ENCODE measurements at regions not wholly inside any gene's neighbourhood (a gene's known extent, or its start where the extent isn't known, plus 50 kb on each side); places are given as distances from the start of the nearest gene placed in this dataset.

- Histone ChIP-seq H3K79me2 (ENCODE audit: control insufficient read depth, insufficient read depth, low read length) (no peaks in the 10 kb centered on the region), H3K4me3 (ENCODE audit: control insufficient read depth in 2 of 3, extremely low read depth in 1 of 3, insufficient read depth in 2 of 3, low read depth in 1 of 3, low read length in 3 of 3) (no peak overlapping the region), H3K4me2 (ENCODE audit: control insufficient read depth, extremely low read depth, insufficient read depth, low read depth, low read length) (no peak overlapping the region), H3K9me1 (ENCODE audit: control insufficient read depth, extremely low read depth, insufficient read depth, low read length) (no peaks in the 10 kb centered on the region), H3K9me3 (ENCODE audit: control insufficient read depth, low read depth, low read length) (no peaks in the 10 kb centered on the region), H3K36me3 (ENCODE audit: control insufficient read depth in 2 of 2, extremely low read depth in 1 of 2, insufficient read depth in 2 of 2, low read length in 2 of 2) (no peaks in the 10 kb centered on the region), H3K4me1 (ENCODE audit: control insufficient read depth, extremely low read depth, insufficient read depth, low read length) (peaks cover 11% of the 10 kb centered on the region), H4K20me1 (ENCODE audit: control insufficient read depth, extremely low read depth, insufficient read depth, low read length) (no peaks in the 10 kb centered on the region), H3K27me3 (ENCODE audit: control insufficient read depth, extremely low read depth, insufficient read depth, low read length) (no peaks in the 10 kb centered on the region), H3K27ac (ENCODE audit: control insufficient read depth, insufficient read depth, low read length) (no peak overlapping the region), H2AFZ (ENCODE audit: control insufficient read depth, low read length) (no peak overlapping the region), H3K9ac (ENCODE audit: control insufficient read depth, extremely low read depth, insufficient read depth, low read length) (no peak overlapping the region)
- DNase-seq (ENCODE audit: low read depth, low spot score) (no peak), FAIRE-seq (no peak)
- dilution Hi-C loops (cut with MboI; ENCODE audit: extremely low pct_ligation_motif_present, low sequenced_read_pairs) = no loop called here
- TF ChIP-seq EZH2 (IDR thresholded peaks at IDR 0.05; ENCODE audit: low read length) = no peak
- TF ChIP-seq, protein P1, sequence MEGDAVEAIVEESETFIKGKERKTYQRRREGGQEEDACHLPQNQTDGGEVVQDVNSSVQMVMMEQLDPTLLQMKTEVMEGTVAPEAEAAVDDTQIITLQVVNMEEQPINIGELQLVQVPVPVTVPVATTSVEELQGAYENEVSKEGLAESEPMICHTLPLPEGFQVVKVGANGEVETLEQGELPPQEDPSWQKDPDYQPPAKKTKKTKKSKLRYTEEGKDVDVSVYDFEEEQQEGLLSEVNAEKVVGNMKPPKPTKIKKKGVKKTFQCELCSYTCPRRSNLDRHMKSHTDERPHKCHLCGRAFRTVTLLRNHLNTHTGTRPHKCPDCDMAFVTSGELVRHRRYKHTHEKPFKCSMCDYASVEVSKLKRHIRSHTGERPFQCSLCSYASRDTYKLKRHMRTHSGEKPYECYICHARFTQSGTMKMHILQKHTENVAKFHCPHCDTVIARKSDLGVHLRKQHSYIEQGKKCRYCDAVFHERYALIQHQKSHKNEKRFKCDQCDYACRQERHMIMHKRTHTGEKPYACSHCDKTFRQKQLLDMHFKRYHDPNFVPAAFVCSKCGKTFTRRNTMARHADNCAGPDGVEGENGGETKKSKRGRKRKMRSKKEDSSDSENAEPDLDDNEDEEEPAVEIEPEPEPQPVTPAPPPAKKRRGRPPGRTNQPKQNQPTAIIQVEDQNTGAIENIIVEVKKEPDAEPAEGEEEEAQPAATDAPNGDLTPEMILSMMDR (optimal IDR thresholded peaks at IDR 0.05 in 1 of 3, IDR thresholded peaks at IDR 0.05 in 1 of 3, conservative IDR thresholded peaks at IDR 0.05 in 1 of 3; ENCODE audit: extremely low read depth in 1 of 3, insufficient read depth in 2 of 3, low read length in 3 of 3) = no peak
Observed at GRCh38 chr11:71335371-71335770, 83.0 kb upstream of the SHANK2 start.

- Histone ChIP-seq H3K4me2 (ENCODE audit: control insufficient read depth, extremely low read depth, insufficient read depth, low read depth, low read length) (no peak overlapping the region), H3K9me3 (ENCODE audit: control insufficient read depth, low read depth, low read length) (no peaks in the 10 kb centered on the region), H3K27ac (ENCODE audit: control insufficient read depth, insufficient read depth, low read length) (no peak overlapping the region), H3K27me3 (ENCODE audit: control insufficient read depth, extremely low read depth, insufficient read depth, low read length) (no peaks in the 10 kb centered on the region), H2AFZ (ENCODE audit: control insufficient read depth, low read length) (no peak overlapping the region), H3K9ac (ENCODE audit: control insufficient read depth, extremely low read depth, insufficient read depth, low read length) (no peak overlapping the region), H3K9me1 (ENCODE audit: control insufficient read depth, extremely low read depth, insufficient read depth, low read length) (no peaks in the 10 kb centered on the region), H4K20me1 (ENCODE audit: control insufficient read depth, extremely low read depth, insufficient read depth, low read length) (no peaks in the 10 kb centered on the region), H3K79me2 (ENCODE audit: control insufficient read depth, insufficient read depth, low read length) (no peaks in the 10 kb centered on the region), H3K4me1 (ENCODE audit: control insufficient read depth, extremely low read depth, insufficient read depth, low read length) (peaks cover 4% of the 10 kb centered on the region), H3K4me3 (ENCODE audit: control insufficient read depth in 2 of 3, extremely low read depth in 1 of 3, insufficient read depth in 2 of 3, low read depth in 1 of 3, low read length in 3 of 3) (no peak overlapping the region), H3K36me3 (ENCODE audit: control insufficient read depth in 2 of 2, extremely low read depth in 1 of 2, insufficient read depth in 2 of 2, low read length in 2 of 2) (no peaks in the 10 kb centered on the region)
- TF ChIP-seq, protein P1 (optimal IDR thresholded peaks at IDR 0.05 in 1 of 3, IDR thresholded peaks at IDR 0.05 in 1 of 3, conservative IDR thresholded peaks at IDR 0.05 in 1 of 3; ENCODE audit: extremely low read depth in 1 of 3, insufficient read depth in 2 of 3, low read length in 3 of 3) = no peak
- TF ChIP-seq EZH2 (IDR thresholded peaks at IDR 0.05; ENCODE audit: low read length) = no peak
- dilution Hi-C loops (cut with MboI; ENCODE audit: extremely low pct_ligation_motif_present, low sequenced_read_pairs) = no loop called here
- no peak for DNase-seq (ENCODE audit: low read depth, low spot score)
- no peak for FAIRE-seq
Observed at GRCh38 chr11:71334191-71334590, 81.8 kb upstream of the SHANK2 start.
